HG02588 (cell line): ENCODE measurements at regions not wholly inside any gene's neighbourhood (a gene's known extent, or its start where the extent isn't known, plus 50 kb on each side); places are given as distances from the start of the nearest gene placed in this dataset.

Experiments
- ATAC-seq: cut with Tn5 transposase; IDR thresholded peaks from one replicate; pipeline ENCODE4 v1.9.1; 2021; ENCODE audit warnings: mild to moderate bottlenecking, moderate library complexity; ENCODE audit not compliant: unreplicated experiment

DNA sequence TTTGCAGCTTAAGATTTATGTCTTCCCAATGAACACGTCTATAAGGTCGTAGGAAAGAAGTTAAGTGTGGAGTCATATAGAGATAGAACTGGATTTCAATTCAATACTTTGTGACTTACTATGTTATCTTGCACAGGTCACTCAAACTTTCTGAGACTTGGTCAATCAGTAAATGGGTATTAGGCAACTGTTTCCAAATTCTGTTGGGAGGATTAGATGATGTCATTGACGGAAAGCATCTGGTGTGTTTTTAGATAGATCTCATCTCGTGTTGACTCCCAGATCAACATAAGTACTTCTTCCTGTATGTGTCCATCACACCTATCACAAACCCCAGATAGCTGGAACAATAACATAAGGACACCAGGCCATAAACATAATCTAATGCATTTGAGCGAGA is 771.1 kb upstream of the FANCL start:
- ATAC-seq: no peak

GRCh38 chr2:59008950-59009349 is 767.8 kb upstream of the FANCL start:
- ATAC-seq: no peak

- ATAC-seq: no peak
Observed at GRCh38 chr2:59005836-59006615, 764.9 kb upstream of the FANCL start.

GRCh38 chr2:59004621-59005020 is 763.5 kb upstream of the FANCL start:
- ATAC-seq: no peak

DNA sequence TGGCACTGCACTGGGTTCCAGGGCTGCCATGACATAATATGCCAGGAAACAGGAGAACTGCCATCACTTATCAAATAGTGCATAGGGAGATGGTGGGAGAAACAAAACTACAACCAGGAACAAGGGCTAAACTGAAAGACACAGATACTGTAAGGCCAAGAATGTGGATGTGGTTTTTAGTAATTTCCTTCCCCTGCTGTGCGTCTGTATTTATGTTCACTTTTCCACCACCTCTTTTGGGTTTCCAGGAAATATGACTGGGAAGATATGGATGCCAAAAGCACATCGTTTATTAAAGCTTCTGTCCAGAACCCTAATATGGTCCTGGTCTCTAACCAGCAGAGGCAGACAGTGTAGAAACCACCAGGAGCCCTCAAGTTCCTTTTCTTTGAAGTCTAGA is 759.7 kb upstream of the FANCL start:
- ATAC-seq: no peak

GRCh38 chr2:58992062-58992706 is 751.1 kb upstream of the FANCL start:
- ATAC-seq: no peak

DNA sequence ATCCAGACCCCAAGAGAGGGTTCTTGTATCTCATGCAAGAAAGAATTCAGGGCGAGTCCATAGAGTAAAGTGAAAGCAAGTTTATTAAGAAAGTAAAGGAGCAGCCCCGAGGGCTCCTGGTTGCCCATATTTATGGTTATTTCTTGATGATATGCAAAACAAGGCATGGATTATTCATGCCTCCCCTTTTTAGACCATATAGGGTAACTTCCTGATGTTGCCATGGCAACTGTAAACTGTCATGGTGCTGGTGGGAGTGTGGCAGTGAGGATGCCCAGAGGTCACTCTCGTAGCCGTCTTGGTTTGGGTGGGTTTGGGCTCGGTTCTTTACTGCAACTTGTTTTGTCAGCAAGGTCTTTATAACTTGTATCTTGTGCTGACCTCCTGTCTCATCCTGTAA is 750.2 kb upstream of the FANCL start:
- no peak for ATAC-seq

GRCh38 chr2:58985541-58985940 is 744.4 kb upstream of the FANCL start:
- ATAC-seq: no peak

GRCh38 chr2:58984731-58985130 is 743.6 kb upstream of the FANCL start:
- no peak for ATAC-seq

- no peak for ATAC-seq
Observed at GRCh38 chr2:58983111-58983510, 742.0 kb upstream of the FANCL start.

- no peak for ATAC-seq
Observed at GRCh38 chr2:58981237-58981636, 740.1 kb upstream of the FANCL start.

DNA sequence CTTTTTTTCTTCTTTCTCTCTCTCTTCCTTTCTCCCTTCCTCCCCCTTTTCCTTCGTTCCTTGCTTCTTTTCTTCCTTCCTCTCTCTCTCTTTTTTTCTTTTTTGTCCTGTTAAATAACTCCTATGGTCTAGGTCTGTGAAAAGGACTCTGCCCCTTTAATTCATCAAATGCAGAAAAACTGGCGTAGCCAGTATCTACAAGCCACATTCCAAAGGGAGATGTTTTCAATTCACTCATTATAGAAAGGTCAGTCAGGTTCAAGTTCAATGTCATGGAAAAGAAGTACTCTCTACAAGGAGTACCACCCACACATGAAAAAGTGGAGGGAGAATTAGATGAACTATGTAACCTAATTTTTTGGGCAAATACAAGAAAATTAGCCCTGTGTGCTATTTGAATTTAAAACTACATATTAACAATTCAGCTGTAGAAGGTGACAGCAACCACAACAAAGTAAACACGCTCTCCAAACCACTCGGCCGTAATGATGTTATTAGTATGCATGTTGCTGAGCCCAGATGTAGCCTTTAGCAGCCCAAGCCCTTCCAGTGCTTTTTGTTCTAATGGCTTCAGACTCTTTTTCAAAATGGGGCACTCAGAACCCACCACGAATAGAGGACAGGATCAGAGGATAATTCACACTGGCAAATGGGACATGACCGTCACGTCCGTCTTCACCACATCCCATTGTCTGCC is 735.4 kb upstream of the FANCL start:
- ATAC-seq: no peak

DNA sequence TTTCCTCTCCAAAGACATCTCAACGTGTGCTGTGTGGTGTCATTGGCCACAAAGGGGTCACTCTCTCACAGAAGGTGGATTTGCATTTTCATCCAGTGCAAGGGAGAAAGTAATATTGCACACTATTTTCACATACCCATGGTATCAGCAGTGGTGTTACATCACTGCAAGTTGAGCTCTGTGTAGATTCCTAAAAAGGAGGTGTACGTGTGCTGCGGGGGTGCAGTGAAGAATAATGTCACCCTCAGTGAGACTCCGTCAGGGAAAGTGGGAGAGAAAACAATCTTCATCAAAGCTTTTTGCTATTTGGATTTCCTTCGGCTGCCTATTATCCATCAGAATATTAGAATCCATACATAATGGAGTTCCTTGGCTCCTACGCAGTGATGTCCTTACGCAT is 733.8 kb upstream of the FANCL start:
- no peak for ATAC-seq

- ATAC-seq: no peak
Observed at GRCh38 chr2:58974426-58974825, 733.3 kb upstream of the FANCL start.

- no peak for ATAC-seq
Observed at GRCh38 chr2:58973811-58974281, 732.7 kb upstream of the FANCL start.

GRCh38 chr2:58972737-58973136 is 731.6 kb upstream of the FANCL start:
- no peak for ATAC-seq

DNA sequence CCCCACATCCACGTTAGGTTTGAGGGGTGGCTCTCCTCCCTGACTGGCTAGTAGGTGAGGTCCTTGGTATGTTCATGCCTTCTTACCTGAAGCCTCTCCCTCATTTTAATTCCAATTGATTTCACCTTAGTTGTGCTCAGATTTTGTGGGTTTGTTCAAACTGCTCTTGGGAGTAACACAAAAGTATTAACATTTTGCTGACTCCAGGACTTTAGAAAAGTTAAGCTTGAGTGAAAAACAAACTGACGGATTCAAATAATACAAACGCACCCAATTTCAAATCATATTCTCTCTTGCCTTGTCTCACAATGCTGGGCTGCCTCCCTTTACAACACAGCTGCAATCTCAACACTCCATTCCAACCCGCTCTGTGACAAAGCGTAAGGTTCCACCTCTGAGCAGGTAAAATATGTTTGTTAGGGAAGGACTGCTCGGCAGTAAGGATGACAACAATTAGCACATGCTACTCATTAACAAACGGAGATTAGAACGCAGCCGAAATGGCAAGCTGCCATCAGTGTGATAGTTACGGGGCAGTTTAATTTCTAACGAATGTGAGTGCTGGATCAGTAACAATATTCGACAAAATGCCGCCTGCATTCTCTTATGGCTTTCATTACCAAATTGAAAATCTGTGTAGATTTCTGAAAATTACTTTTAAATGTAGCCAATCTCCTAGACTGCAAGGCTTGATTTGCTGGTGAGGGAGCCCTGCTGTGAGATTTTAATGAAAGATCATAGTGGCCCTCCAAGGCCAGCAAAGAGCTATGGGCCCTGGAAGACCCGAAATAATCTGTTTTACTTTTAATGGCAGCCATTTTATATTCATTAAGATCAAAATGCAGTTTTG is 730.6 kb upstream of the FANCL start:
- no peak for ATAC-seq

GRCh38 chr2:58970365-58970764 is 729.2 kb upstream of the FANCL start:
- no peak for ATAC-seq

DNA sequence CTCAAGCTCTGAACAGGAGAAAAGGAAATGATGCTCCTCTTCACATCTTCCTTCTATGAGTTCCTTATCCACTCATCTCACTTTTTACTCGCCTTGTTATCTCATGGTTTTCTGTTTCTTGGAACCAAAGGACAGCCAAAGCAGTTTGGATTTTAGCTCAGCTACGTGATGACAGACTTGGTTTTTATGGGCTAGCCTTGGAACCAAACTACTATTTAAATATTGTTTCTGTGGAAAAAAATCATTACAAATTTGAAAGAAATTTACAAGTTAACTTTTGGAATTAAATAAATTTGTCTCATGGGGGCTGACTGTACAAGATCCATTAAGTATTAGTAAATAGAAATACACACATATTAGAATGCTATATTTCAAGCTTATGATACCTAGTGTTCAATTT is 727.8 kb upstream of the FANCL start:
- ATAC-seq: no peak

- ATAC-seq: no peak
Observed at GRCh38 chr2:58967736-58968135, 726.6 kb upstream of the FANCL start.

DNA sequence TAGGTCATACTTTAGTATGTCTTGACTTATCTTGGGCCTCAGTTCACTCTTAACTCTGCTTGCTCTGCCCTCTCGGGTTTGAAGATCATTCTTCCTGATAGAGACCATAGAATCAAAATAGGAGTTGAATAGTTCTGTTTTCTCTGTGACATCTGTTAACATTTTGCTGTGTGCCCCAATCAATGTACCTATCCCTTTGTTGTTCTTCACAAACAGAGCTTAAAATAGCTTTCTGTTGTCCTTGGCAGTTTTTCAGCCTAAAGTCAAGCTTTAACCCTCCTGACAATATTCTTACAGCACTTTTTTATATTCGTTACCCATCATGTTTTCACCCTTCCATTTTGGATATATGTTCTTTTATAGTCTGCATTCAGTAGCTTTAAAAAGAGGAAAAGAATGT is 724.5 kb upstream of the FANCL start:
- no peak for ATAC-seq
